GM18873 (cell line): ENCODE measurements at regions not wholly inside any gene's neighbourhood (a gene's known extent, or its start where the extent isn't known, plus 50 kb on each side); places are given as distances from the start of the nearest gene placed in this dataset.
"Not testable (repeated sequence)": the region's sequence is repeated elsewhere in the genome, so short reads cannot be mapped to it uniquely, and the experiment has no call there.

Source experiments
- ATAC-seq: cut with Tn5 transposase; IDR thresholded peaks from one replicate; pipeline ENCODE4 v1.9.1; 2021; ENCODE audit warnings: mild to moderate bottlenecking, moderate library complexity, moderate number of reproducible peaks; ENCODE audit not compliant: unreplicated experiment, low FRiP score

- ATAC-seq: peak; percentile 91
Measured at GRCh38 chr7:81839708-81840369, 70.0 kb upstream of the HGF start.

GRCh38 chr7:81833401-81833800 lies 63.6 kb upstream of the HGF start:
- ATAC-seq: no peak

- no peak for ATAC-seq
Measured at GRCh38 chr7:81831883-81832282, 62.0 kb upstream of the HGF start.

- ATAC-seq: not testable (repeated sequence)
Measured at GRCh38 chr7:81829511-81829910, 59.7 kb upstream of the HGF start.

GRCh38 chr7:81822811-81823210 lies 53.0 kb upstream of the HGF start:
- no peak for ATAC-seq

GRCh38 chr7:81819861-81820260 lies 50.0 kb upstream of the HGF start:
- no peak for ATAC-seq
